IPS-18c (cell line): ENCODE measurements at regions not wholly inside any gene's neighbourhood (a gene's known extent, or its start where the extent isn't known, plus 50 kb on each side); places are given as distances from the start of the nearest gene placed in this dataset.
A peak's percentile ranks its signal among the peaks of the same experiment; 100 is the strongest.

Experiments used
- H3K4me3 ChIP-seq: 2 replicates; pipeline ENCODE4 v1.7.0; 2013; ENCODE audit warnings: low read depth, mild to moderate bottlenecking, low read length, moderate library complexity; ENCODE audit not compliant: insufficient read depth
- H3K9me3 ChIP-seq: one replicate; pipeline ENCODE4 v1.6.1; 2013; ENCODE audit warnings: mild to moderate bottlenecking, low read length, moderate library complexity; ENCODE audit not compliant: control insufficient read depth, insufficient read depth

DNA sequence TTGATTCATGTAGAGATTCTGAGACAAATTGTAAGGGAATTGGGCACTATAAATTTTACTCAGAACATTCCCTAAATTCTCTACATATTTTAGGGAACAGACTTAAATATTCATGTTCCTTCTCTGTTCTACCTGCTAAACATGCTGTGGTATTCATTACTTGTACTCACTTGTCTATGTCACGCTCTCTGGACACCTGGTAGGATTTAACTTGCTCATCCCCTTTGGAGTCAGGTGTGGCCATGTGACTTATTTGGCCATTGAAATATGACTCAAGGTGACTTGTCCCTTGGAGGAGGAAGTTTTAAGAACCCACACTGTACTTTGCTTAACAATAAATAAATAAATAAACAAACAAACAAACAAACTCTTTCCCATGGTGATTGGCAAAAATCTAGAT lies 2258.8 kb upstream of the WWC1 start:
- Histone ChIP-seq H3K4me3 (no peak overlapping the region), H3K9me3 (no peaks in the 10 kb centered on the region)

DNA sequence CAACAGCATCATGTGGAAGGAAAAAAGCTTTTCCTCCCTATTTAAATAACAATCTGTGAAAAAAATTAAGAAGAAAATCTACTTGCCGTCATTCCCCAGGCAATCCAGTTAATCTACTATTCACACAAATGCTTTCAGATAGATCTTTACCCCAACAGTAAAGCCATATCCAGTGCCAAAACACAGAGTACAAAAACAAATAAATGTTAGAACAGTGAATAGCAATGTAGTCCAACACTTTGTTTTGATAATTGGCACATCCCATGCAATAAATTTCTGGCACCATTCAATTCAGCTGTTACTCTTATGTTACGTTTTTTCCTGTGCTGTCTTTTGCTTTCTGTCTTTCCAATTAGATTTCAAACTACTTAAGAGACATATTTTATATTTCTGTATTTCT lies 2245.5 kb upstream of the WWC1 start:
- peaks cover 2% of the 10 kb centered on the region for H3K9me3 ChIP-seq

DNA sequence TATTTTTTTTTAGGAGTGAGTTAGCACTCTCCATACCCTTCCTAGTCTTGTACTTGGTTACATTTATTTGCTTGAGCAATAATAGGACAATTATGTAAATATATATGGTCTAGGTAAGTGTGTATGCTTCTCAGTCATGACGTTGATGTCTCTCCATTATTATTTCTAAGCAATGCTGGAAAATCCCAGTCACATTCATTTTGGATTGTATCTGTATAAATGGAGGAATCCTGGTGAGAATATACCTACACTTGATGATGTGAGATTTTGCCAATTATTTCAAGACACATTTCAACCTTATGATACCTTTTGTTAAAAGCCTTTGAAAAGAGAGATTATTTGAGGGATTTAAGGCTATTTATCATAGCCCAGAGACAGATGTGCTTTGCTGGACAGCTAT lies 2244.5 kb upstream of the WWC1 start:
- Histone ChIP-seq H3K9me3 (peaks cover 2% of the 10 kb centered on the region), H3K4me3 (no peak overlapping the region)

More for the DNA sequence above, 2245.5 kb upstream of the WWC1 start:
- H3K4me3 ChIP-seq = no peak overlapping the region

DNA sequence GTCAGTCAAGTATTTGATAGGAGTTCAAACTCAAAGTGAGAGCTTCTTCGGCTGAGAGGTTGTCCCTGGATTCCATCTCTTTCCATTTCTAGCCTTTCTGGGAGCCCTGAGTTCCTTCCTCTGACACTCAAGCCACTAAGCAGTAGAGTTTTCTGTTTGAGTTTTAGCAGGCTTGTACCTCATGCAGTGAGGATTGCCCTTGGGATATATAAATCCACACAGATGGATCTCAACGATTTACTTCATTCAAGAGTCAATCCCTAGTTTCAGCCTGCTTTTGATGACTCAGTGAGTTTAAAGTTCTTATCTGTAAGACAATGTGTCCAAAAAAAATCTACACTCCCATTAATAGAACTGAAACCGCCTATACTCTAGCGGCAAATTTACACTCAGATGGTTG lies 2240.9 kb upstream of the WWC1 start:
- Histone ChIP-seq H3K9me3 (no peaks in the 10 kb centered on the region), H3K4me3 (no peak overlapping the region)

DNA sequence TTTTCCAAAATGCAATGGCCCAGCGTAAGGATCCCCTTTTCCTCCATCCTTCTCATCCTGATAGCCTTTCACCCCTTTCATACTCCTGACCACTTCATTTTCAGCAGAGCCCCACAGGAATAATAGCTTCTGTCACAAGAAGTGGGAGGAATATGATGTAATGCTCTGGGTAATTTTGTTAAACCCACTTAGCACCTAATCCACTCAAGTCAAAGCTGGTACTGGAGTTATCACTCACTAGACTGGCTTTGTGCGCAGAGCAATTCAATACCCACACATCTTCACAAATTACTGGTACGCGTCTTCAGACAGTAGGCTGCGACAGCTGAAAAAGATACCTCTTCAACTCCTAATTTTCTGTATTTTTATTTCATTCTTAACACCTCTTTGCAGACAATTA lies 2232.8 kb upstream of the WWC1 start:
- no peak overlapping the region for H3K4me3 ChIP-seq
- H3K9me3 ChIP-seq = no peaks in the 10 kb centered on the region

DNA sequence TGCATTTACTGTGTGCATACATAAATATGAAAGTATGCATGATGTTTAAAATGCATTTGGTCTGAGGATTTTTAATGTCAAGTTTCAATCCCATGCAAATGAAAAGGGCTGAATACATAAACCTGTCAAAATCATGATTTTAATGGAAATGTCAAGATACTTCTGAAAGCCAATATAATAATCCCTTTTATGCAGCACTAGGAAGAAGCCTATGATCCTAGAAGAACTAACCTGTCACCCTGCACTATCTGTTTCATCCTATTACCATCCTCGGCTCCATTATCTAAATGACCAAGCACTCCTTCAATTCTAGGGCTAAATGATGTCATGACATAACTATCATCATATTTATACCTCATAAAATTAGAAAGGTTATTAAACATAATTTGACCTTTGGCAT lies 2229.4 kb upstream of the WWC1 start:
- H3K4me3 ChIP-seq = no peak overlapping the region
- no peaks in the 10 kb centered on the region for H3K9me3 ChIP-seq

DNA sequence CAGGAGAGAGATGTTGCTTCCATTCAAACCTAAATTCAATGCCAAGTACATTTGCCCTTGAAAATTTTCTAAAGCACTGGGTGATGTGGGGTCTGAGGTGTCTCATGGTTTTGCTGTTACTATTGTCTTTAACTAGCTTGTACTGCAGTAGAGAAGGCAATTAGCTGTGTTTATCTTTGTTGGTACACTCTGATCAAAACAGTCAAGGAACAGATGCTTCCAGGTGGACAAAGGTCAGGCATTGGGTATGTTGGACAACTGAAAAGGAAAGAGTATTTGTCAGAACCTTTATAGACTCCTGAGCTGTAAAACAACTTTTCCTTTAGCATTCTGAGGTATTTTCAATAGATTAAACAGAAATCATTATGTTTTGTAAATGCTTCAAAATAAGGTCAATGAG lies 2228.7 kb upstream of the WWC1 start:
- Histone ChIP-seq H3K4me3 (no peak overlapping the region), H3K9me3 (no peaks in the 10 kb centered on the region)

DNA sequence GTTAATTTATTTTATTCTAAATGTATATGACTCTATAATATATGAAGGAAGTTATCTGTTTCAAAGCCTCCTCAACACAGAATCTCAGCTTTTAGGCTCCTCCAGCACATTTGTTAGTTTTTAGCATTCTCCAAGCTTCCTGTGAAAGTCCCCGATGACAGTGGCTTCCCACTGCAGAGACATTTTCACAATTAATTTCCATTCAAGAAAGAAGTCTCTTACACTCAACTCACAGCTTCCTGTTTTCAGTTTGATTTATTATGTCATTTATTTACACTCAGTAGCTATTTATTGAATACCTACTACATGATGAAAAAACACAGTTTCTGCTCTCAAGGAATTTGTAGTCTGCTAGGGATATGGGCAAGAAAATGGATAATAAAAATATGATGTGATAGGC lies 2228.2 kb upstream of the WWC1 start:
- no peak overlapping the region for H3K4me3 ChIP-seq
- no peaks in the 10 kb centered on the region for H3K9me3 ChIP-seq

DNA sequence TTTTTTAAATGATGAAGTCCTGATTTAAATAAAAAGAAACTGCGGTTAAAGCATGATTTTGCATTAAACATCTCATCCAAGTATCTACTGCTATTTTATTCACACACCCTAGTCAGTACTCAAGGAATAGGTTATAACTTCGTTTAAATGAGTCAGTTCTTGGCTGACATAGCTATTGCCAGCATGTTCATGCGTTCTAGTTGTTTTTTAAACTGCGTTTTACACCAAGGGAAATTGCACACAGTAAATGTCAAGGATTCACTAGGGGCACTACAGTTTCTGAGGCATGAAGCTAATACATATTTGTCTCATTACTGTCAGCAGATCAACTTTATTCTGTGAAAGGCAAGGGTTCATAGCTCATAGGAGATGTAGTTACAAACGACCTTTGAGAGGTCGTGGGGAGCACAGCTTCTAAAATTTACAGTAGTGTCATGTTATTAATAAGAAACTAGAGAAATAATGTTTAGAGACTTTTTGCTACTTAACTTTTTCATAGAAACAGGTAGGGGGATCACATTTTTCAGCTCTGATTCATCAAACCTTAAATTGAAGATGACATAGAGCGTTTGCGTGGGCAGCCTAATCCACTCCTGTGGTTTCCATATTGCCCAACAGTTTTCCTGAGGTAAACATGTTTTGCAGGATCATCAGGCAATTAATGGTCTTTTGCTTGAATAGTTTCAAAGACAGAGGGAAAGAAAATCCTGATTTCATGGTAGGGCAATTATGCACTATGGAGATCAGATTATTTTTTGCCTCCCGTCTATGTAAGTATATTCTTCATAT lies 2222.7 kb upstream of the WWC1 start:
- Histone ChIP-seq H3K9me3 (no peaks in the 10 kb centered on the region), H3K4me3 (no peak overlapping the region)

DNA sequence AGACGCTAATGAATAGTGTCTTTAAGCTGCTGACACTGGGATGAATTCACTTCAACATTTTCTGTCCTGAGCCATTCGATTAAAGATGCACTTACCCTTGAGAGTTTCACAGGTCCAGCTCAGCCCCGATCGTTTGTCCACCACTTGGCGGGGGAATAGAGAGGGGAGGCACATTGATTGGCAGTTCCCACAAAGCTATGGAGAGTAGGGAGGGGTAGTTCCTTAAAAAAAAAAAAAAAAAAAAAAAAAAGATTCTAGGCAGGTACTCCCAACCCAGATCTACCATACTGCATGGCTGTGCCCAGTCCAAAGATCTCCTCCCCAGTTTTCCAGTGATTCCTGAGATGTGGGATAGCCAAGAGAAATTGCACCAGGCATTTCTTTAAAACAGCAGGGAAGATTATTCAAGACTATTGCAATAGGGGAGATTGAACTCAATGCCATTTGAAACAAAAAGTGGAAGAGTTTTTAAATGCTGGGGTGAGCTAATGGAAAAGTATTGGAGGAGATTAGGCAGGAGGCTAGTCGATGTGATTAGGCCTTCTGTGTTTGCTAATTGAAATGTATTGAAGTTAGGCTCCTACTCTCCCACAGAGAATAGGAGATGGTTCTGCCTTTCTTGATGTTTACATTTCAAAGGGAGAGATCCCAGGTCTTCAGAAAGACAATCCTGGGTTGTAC lies 2217.4 kb upstream of the WWC1 start:
- Histone ChIP-seq H3K9me3 (no peaks in the 10 kb centered on the region), H3K4me3 (peak overlapping the region; percentile 29; the same call in 1 of the 2 replicates)

DNA sequence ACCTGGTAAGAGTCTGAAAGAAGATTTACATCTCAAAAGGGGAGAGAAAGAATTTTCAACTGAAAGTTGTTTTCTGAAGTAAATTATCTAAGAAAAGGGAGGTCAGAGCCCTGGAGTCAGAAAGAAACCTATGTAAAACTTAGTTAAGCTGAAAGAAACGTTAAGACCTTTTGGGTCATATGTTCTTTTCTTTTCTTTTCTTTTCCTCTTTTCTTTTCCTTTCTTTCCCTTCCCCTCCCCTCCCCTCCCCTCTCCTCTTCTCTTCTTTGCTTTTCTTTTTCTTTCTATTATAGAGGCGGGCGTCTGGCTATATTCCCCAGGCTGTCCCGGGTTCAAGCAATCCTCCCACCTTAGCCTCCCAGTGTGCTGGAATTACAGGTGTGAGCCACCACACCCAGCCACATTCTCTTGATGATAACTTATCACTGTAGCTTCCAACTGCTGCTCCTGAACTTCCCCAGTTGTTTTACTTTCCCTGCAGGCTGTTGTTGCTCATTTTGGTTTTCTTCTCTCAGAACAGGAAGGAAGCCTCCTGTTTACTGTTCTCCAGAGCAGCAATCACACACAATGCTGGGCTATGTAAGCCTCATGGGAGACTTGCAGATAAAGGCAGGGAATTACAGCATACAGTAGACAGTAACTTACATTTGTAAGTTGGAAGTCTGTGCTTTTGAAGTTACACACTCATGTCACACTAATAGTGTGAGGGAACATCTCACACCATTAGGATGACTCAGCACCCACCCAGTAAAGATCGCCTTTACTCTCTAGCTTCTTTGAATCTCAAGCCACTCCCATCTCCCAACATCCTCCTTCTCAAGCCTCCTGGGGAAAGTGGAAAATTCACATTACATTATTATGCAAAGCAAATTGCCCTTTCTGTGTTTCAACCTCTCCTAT lies 2216.6 kb upstream of the WWC1 start:
- Histone ChIP-seq H3K4me3 (no peak overlapping the region), H3K9me3 (no peaks in the 10 kb centered on the region)

DNA sequence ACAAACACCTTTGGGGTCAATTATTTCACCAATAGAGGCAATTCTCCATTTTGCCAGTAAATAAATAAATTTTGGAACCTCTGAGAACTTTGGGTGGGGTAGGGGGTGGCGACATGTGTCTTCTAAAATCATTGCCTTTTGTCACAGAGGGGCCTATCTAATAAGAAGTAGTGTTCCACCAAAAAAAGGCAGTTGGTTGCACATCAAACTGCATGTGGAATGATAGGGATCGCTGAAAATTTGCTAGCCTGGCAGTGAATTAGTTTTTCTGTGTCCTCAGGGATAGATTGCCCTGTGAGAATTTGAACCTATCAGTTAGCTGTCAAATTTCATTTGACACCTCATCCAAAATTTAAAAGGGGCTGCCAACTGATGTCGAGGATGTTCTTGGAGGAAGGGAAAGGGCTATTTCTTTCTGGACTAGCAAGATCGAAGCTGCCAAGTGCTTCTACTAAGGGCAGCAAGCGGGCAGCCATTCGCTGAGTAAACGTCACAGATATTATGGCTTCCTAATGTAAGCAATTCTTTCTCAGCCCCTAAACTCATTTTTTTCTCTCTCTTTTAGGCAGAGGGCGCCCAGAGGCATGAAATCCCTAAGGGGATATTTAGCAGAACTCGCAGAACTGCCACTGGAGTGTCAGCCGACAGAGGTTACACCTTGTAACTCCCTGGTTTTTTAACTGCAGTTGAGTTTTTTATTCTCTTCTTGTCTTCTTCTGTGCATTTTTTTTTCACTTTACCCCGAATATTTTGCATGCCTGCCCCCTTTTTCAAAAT lies 2208.1 kb upstream of the WWC1 start:
- Histone ChIP-seq H3K4me3 (no peak overlapping the region), H3K9me3 (no peaks in the 10 kb centered on the region)

DNA sequence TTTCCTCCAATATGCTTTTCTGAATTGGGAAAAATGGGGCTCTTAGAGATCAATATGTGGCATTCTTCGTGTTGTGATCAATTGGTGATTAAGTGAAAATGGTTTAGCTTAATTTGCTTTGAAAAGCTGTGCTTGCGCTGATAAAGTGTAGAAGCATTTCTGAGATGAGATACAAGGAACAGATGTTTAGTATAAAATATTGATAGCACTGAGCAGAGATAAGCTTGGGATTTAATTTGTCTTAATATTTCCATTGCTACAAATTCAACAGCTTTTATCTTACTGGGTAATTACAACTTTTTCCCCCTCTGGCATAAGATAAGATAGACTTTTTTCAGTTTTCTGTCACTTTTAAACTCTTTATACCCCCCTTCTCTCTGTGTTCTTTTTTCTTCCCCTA lies 2204.9 kb upstream of the WWC1 start:
- Histone ChIP-seq H3K9me3 (no peaks in the 10 kb centered on the region), H3K4me3 (no peak overlapping the region)

DNA sequence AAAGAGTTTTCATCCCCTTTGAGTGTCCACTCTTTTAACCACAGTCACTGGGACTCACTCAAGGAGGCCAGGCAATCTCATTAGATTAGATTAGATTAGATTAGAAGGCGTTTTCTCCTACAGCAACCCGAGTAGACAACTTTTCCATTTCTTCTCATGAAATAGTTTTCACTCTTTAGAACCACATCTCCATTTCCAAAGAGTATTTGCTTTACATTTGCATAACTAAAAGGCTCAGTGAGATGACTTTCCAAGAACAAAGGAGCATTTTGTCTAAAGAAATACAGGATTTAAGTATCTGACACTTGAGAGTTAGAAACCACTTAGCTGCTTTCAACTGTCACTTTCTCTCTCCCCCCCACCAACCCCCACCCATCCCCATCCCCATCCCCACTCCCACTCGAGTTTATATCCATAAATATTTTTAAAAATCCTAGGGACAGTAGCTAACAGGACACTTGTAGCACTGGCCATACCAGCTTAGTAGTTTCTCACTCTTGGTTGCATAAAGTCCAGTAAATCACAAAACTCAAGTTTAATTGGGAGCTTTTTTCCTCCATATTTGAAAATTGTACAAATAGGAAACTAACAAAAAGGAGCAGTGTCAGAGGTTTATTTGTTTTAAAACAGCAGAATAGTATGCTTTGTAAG lies 2202.9 kb upstream of the WWC1 start:
- no peak overlapping the region for H3K4me3 ChIP-seq
- H3K9me3 ChIP-seq = no peaks in the 10 kb centered on the region

DNA sequence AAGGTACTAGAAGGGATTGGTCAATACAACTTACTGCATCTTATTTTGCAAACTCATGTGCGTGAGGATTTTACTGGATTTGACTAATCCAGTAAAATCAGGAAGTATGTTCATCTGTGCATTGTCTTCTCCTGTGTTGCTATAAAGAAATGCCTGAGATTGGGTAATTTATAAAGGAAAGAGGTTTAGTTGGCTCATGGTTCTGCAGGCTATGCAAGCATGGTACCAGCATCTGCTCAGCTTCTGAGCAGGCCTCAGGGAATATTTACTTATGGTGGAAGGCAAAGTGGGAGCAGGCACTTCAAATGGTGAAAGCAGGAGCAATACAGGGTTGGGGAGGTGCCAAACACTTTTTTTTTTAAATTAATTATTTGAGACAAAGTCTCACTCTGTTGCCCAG lies 2199.5 kb upstream of the WWC1 start:
- no peaks in the 10 kb centered on the region for H3K9me3 ChIP-seq

DNA sequence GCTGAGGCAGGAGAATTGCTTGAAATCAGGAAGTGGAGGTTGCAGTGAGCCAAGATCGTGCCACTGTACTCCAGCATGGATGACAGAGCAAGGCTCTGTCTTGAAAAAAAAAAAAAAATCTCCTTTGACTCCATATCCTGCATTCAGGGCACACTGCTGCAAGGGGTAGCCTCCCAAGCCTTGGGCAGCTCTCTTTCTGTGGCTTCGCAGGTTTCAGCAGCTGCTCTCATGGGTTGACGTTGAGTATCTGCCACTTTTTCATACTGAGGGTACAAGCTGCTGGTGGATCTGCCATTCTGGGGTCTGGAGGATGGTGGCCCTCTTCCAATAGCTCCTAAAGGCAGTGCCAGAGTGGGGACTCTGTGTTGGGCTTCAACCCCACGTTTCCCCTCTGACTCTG lies 2198.1 kb upstream of the WWC1 start:
- Histone ChIP-seq H3K4me3 (no peak overlapping the region), H3K9me3 (no peaks in the 10 kb centered on the region)

More for the DNA sequence above, 2199.5 kb upstream of the WWC1 start:
- H3K4me3 ChIP-seq = no peak overlapping the region

DNA sequence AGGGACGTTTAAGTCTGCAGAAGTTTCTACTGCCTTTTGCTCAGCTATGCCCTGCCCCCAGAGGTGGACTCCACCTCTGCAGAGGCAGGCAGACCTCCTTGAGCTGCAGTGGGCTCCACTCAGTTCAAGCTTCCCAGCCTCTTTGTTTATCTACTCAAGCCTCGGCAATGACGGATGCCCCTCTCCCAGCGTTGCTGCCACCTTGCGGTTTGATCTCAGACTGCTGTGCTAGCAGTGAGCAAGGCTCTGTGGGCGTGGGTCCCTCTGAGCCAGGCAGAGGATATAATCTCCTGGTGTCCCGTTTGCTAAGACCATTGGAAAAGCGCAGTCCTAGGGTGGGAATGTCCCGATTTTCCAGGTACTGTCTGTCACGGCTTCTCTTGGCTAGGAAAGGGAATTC lies 2188.5 kb upstream of the WWC1 start:
- H3K9me3 ChIP-seq = peaks cover 12% of the 10 kb centered on the region
- no peak overlapping the region for H3K4me3 ChIP-seq
